ENCODE measurements at regions not wholly inside any gene's neighbourhood (a gene's known extent, or its start where the extent isn't known, plus 50 kb on each side); places are given as distances from the start of the nearest gene placed in this dataset.

- DNase-seq (no peak), ATAC-seq (replicated peaks) (no peak)
- Mint-ChIP-seq H3K4me1 (ENCODE audit: low read depth in 2 of 2) (peaks cover 0 to 3% of the 10 kb centered on the region in 2 donors), H3K27ac (no peak overlapping the region), H3K27me3 (peaks cover 6 to 9% of the 10 kb centered on the region in 2 donors), H3K4me3 (no peak overlapping the region), H3K9me3 (no peaks in the 10 kb centered on the region), H3K36me3 (ENCODE audit: insufficient read depth) (no peaks in the 10 kb centered on the region)
Observed at GRCh38 chr3:102238362-102238761, 196.5 kb upstream of the ZPLD1 start.

- H3K4me3 Mint-ChIP-seq = no peak overlapping the region
Observed at GRCh38 chr3:102240720-102241119, 194.1 kb upstream of the ZPLD1 start.

GRCh38 chr3:102248981-102249705, 185.7 kb upstream of the ZPLD1 start:
- no peak for ATAC-seq (replicated peaks)
- DNase-seq = no peak
- no peak overlapping the region for H3K4me3 Mint-ChIP-seq
- H3K36me3 Mint-ChIP-seq (ENCODE audit: insufficient read depth) = no peaks in the 10 kb centered on the region
- no peaks in the 10 kb centered on the region for H3K9me3 Mint-ChIP-seq
- no peaks in the 10 kb centered on the region for H3K4me1 Mint-ChIP-seq (ENCODE audit: low read depth in 2 of 2)
- peaks cover 27 to 28% of the 10 kb centered on the region in 2 donors for H3K27me3 Mint-ChIP-seq
- H3K27ac Mint-ChIP-seq = no peak overlapping the region

More at GRCh38 chr3:102240720-102241119, 194.1 kb upstream of the ZPLD1 start:
- no peaks in the 10 kb centered on the region for H3K36me3 Mint-ChIP-seq (ENCODE audit: insufficient read depth)
- H3K27me3 Mint-ChIP-seq = peaks cover 6 to 20% of the 10 kb centered on the region in 2 donors
- no peak for ATAC-seq (replicated peaks)
- H3K9me3 Mint-ChIP-seq = no peaks in the 10 kb centered on the region
- peaks cover 0 to under 1% of the 10 kb centered on the region in 2 donors for H3K4me1 Mint-ChIP-seq (ENCODE audit: low read depth in 2 of 2)
- DNase-seq = no peak
- no peak overlapping the region for H3K27ac Mint-ChIP-seq

GRCh38 chr3:102255736-102256135, 179.1 kb upstream of the ZPLD1 start:
- Mint-ChIP-seq H3K4me3 (no peak overlapping the region), H3K36me3 (ENCODE audit: insufficient read depth) (no peaks in the 10 kb centered on the region), H3K27ac (no peak overlapping the region), H3K27me3 (peaks cover 22 to 44% of the 10 kb centered on the region in 2 donors), H3K4me1 (ENCODE audit: low read depth in 2 of 2) (no peaks in the 10 kb centered on the region), H3K9me3 (no peaks in the 10 kb centered on the region)
- DNase-seq (no peak), ATAC-seq (replicated peaks) (no peak)

GRCh38 chr3:102258666-102259227, 176.1 kb upstream of the ZPLD1 start:
- Mint-ChIP-seq H3K9me3 (no peaks in the 10 kb centered on the region), H3K4me3 (no peak overlapping the region), H3K27ac (no peak overlapping the region), H3K4me1 (ENCODE audit: low read depth in 2 of 2) (no peaks in the 10 kb centered on the region), H3K27me3 (peaks cover 20 to 27% of the 10 kb centered on the region in 2 donors), H3K36me3 (ENCODE audit: insufficient read depth) (no peaks in the 10 kb centered on the region)
- DNase-seq (no peak), ATAC-seq (replicated peaks) (no peak)

DNA sequence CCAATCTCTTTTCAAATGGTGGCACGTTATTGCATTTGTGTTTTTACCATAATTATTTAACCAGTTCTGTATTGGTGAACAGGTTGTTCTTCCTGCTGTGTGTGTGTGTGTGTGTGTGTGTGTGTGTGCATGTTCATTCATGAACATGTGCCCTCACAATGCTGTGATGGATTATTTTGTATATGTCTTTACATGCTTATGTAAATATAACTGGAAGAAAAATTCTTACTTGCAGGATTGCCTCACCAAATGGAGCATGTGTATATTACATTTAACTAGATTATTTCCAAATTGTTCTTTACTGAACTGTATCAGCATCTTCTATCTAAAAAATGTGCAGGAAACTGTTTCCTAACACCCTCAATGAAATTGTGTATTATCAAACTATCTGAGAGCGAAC, 175.2 kb upstream of the ZPLD1 start:
- Mint-ChIP-seq H3K27me3 (peaks cover 11 to 18% of the 10 kb centered on the region in 2 donors), H3K9me3 (no peaks in the 10 kb centered on the region), H3K27ac (no peak overlapping the region), H3K4me3 (no peak overlapping the region), H3K4me1 (ENCODE audit: low read depth in 2 of 2) (no peaks in the 10 kb centered on the region), H3K36me3 (ENCODE audit: insufficient read depth) (no peaks in the 10 kb centered on the region)
- ATAC-seq (replicated peaks) (no peak), DNase-seq (no peak)

DNA sequence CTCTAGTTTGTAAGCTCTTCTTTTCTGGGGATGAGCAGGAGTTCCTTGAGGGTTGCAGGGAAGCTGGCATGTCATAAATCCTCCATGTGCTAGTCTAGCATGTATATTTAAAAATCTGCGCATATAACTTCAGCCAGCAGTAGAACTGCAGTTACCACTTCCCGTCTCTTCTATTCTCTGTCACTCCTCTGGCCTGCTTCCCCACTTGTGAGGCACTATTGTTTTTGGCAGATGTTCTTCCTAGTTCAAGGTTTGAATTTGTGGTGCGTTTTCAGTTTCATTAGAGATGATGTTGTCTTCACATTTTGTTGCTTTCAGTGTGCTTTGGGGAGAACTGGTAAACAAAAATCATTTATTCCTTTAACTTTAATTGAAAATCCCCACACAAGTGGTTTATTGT, 169.1 kb upstream of the ZPLD1 start:
- no peaks in the 10 kb centered on the region for H3K36me3 Mint-ChIP-seq (ENCODE audit: insufficient read depth)
- ATAC-seq (replicated peaks) = no peak
- H3K4me3 Mint-ChIP-seq = no peak overlapping the region
- no peak overlapping the region for H3K27ac Mint-ChIP-seq
- no peak for DNase-seq
- no peaks in the 10 kb centered on the region for H3K9me3 Mint-ChIP-seq
- no peaks in the 10 kb centered on the region for H3K4me1 Mint-ChIP-seq (ENCODE audit: low read depth in 2 of 2)
- peaks cover 16 to 23% of the 10 kb centered on the region in 2 donors for H3K27me3 Mint-ChIP-seq

DNA sequence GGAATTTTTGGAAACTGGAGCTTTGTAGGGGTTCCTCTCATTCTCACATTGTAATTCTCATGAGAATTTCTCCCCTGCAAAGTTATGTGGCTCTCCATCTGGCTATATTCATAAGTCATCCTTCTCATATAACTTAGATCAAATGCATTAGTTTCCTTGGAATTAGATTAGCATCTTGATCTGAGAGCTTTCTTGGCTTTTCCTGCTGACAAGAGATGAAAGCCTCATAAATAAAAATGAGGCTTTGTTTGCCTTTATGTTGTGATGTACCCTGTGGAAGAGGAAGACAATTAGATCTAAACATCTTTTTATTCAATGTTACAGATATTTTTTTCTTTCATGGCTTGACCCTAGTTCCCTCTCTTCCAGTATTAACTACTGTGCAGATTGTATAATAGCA, 165.4 kb upstream of the ZPLD1 start:
- ATAC-seq (replicated peaks) (no peak), DNase-seq (no peak)
- H3K9me3 Mint-ChIP-seq = no peaks in the 10 kb centered on the region
- H3K27ac Mint-ChIP-seq = no peak overlapping the region
- H3K27me3 Mint-ChIP-seq = peaks cover 6 to 17% of the 10 kb centered on the region in 2 donors
- H3K4me3 Mint-ChIP-seq = no peak overlapping the region
- H3K4me1 Mint-ChIP-seq (ENCODE audit: low read depth in 2 of 2) = no peaks in the 10 kb centered on the region
- no peaks in the 10 kb centered on the region for H3K36me3 Mint-ChIP-seq (ENCODE audit: insufficient read depth)

DNA sequence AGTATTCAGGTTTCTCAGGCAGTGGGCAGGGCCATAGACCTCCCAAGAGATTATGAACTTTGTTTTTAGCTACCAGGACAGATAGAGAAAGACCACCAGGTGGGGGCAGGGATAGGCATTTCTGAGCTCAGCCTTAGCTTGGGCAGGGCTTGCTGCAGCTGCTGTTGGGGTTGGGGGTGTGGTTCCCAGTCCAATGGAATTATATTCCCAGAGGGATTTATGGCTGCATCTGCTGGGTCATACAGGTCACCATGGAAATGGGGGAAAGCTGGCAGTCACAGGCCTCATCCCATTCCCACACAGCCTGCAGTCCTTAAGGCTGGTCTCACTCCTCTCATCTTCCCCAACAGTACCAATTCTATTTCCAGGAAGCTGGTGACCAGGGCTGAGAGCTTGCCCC, 144.6 kb upstream of the ZPLD1 start:
- Mint-ChIP-seq H3K4me1 (ENCODE audit: low read depth in 2 of 2) (no peaks in the 10 kb centered on the region), H3K9me3 (no peaks in the 10 kb centered on the region), H3K27ac (no peak overlapping the region), H3K27me3 (peaks cover 0 to 37% of the 10 kb centered on the region in 2 donors), H3K36me3 (ENCODE audit: insufficient read depth) (no peaks in the 10 kb centered on the region), H3K4me3 (no peak overlapping the region)
- no peak for DNase-seq
- no peak for ATAC-seq (replicated peaks)

DNA sequence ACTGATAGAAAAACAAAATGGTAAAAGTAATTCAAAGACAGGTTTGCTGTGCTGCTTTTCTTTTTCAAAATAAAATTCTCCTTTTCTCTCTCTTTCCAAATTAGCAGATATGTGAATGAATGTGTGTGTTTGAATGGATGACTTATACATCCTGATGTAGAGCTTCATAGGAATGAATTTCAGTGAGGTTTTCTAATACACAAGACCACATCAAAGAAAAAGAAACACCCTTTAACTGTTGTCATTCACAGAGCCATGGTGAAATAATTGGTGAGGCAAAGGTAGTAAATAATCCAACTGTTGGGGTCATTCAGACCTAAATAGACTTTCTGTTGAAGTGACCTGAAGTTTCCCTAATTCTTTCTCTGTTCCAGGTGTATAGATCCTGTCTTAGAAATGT, 139.1 kb upstream of the ZPLD1 start:
- H3K27me3 Mint-ChIP-seq = peaks cover 10 to 26% of the 10 kb centered on the region in 2 donors
- H3K36me3 Mint-ChIP-seq (ENCODE audit: insufficient read depth) = no peaks in the 10 kb centered on the region
- no peak overlapping the region for H3K27ac Mint-ChIP-seq
- DNase-seq (no peak), ATAC-seq (replicated peaks) (no peak)
- H3K4me1 Mint-ChIP-seq (ENCODE audit: low read depth in 2 of 2) = no peaks in the 10 kb centered on the region
- no peaks in the 10 kb centered on the region for H3K9me3 Mint-ChIP-seq
- no peak overlapping the region for H3K4me3 Mint-ChIP-seq

DNA sequence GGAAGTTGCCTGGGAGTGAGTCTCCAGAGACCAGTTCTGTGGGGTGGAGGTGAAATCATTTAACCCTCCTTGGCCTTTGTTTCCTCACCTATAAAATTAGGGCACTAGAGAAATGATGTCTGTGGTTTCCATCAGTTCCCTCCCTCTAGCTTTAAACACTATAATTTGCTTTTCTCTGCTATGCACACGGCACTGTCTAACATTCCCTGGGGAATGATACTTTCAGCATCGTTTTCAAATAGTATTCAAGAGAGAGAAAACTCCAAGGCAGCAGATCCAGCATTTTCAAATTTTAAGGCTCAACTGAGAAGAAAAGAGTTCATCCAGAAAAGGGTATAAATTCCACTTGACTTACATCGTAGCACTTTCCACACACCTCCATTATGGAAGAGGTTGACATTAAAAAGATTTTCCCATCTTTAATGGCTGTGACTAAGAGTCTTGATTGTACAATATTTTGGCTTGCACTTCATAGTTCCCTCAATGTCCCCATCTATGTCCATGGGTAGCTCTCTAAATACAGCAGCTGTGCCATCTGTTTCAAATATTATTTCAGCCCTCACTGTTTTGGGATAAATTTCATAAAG, 137.7 kb upstream of the ZPLD1 start:
- Mint-ChIP-seq H3K27me3 (peaks cover 13 to 26% of the 10 kb centered on the region in 2 donors), H3K36me3 (ENCODE audit: insufficient read depth) (no peaks in the 10 kb centered on the region), H3K9me3 (no peaks in the 10 kb centered on the region), H3K4me1 (ENCODE audit: low read depth in 2 of 2) (no peaks in the 10 kb centered on the region), H3K4me3 (no peak overlapping the region), H3K27ac (no peak overlapping the region)
- DNase-seq (no peak), ATAC-seq (replicated peaks) (no peak)

GRCh38 chr3:102299125-102299877, 135.5 kb upstream of the ZPLD1 start:
- Mint-ChIP-seq H3K36me3 (ENCODE audit: insufficient read depth) (no peaks in the 10 kb centered on the region), H3K4me1 (ENCODE audit: low read depth in 2 of 2) (no peaks in the 10 kb centered on the region), H3K4me3 (no peak overlapping the region), H3K27me3 (peaks cover 29 to 41% of the 10 kb centered on the region in 2 donors), H3K27ac (no peak overlapping the region), H3K9me3 (no peaks in the 10 kb centered on the region)
- DNase-seq (no peak), ATAC-seq (replicated peaks) (no peak)

DNA sequence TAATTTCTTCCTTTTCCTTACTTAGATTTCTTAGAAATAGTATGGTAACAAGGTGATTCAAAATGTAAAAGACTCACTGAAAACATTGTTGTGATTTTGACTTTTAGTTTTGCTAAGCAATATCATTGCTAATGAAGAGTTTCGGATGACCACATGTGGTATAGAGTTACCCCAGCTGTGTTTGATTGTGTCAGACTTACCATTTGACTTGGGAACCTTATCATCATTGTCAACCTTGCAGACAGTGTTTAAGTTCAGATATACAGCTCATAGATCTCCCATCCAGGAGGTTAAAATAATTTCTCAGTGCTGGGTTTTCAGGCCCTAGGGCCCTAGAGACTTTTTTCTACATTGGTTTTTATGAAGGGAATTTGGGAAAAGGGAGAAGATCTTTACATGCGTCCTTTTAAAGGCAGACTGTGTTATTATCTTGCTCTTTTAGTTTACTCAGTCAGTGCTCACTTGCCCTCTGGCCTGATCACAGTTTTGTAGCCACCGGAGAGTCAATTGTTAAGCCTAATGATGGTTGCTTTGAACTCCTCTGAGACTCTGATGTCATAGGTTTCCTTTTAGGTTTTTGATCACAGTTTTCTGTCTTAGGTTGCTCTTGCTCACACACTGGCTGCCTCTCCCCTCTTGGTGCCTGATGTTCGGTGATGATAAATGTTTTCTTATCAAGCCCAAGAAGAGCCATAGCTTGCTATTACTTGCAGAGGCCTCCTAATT, 133.5 kb upstream of the ZPLD1 start:
- no peaks in the 10 kb centered on the region for H3K9me3 Mint-ChIP-seq
- H3K36me3 Mint-ChIP-seq (ENCODE audit: insufficient read depth) = no peaks in the 10 kb centered on the region

More for the DNA sequence above, 133.5 kb upstream of the ZPLD1 start:
- Mint-ChIP-seq H3K4me1 (ENCODE audit: low read depth in 2 of 2) (no peaks in the 10 kb centered on the region), H3K4me3 (no peak overlapping the region), H3K27me3 (peaks cover 23 to 30% of the 10 kb centered on the region in 2 donors), H3K27ac (no peak overlapping the region)
- DNase-seq (no peak), ATAC-seq (replicated peaks) (no peak)
